Stomach (tissue), 4 donors: ENCODE measurements at regions not wholly inside any gene's neighbourhood (a gene's known extent, or its start where the extent isn't known, plus 50 kb on each side); places are given as distances from the start of the nearest gene placed in this dataset.

Experiments used
- CTCF ChIP-seq, 7 experiments: fragments of 450-650 bp in 4 of 7; fragments of 200-600 bp in 3 of 7; sonication (generic) in 3 of 7; IDR thresholded peaks; one replicate each; pipeline ENCODE4 v1.5.1; 2016 to 2019; ENCODE audit warnings: antibody characterized with exemption in 7 of 7, control low read depth in 2 of 7, mild to moderate bottlenecking in 1 of 7
- EP300 ChIP-seq: sonication (generic); formaldehyde crosslinking; IDR thresholded peaks from one replicate; pipeline ENCODE4 v1.6.1; 2017; ENCODE audit warnings: antibody characterized with exemption
- POLR2AphosphoS5 ChIP-seq, 3 donors: sonication (generic); formaldehyde crosslinking; IDR thresholded peaks; one replicate each; pipeline ENCODE4 v1.6.1; 2016; ENCODE audit warnings: antibody characterized with exemption in 3 of 3

GRCh38 chr12:114895827-114896226, 211.9 kb upstream of the TBX3 start:
- no peak for TF ChIP-seq CTCF (IDR thresholded peaks at IDR 0.05)
- no peak for TF ChIP-seq POLR2AphosphoS5 (IDR thresholded peaks at IDR 0.05)
- TF ChIP-seq EP300: no peak
